ENCODE measurements at regions not wholly inside any gene's neighbourhood (a gene's known extent, or its start where the extent isn't known, plus 50 kb on each side); places are given as distances from the start of the nearest gene placed in this dataset.

DNA sequence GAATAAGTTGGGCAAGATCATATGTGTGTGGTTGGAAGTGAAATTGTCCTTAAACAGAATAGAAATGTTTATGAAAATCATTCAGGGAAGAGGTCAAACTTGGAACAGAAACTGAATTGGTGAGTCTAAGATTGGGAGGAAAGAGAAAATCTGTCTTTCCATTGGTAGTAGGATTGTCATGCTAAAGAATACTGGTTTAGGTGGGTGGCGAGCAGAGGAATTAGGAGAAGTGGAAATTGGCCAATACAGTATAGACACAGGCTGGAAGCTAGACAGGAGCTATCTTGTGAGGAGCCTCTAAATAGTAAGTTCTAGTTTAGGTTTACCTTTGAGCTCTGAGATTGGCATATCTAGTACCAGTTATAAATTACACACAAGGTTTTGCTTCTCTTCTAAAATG is 80.9 kb upstream of the KYNU start:
- no CpG with 5 or more reads among the region's 1 CpG for WGBS (ENCODE audit: extremely low coverage, insufficient read length, low lambda C conversion rate)
- H2BK120ac ChIP-seq (ENCODE audit: low read depth, low read length, poor library complexity, severe bottlenecking), result no peak overlapping the region
- no peak overlapping the region for H2BK15ac ChIP-seq (ENCODE audit: low read depth, low read length)
- no peak overlapping the region for H3K4me2 ChIP-seq (ENCODE audit: insufficient read depth, insufficient read length, low read length)
- no peak overlapping the region for H3K23ac ChIP-seq (ENCODE audit: insufficient read length, low read depth, low read length)
- Mint-ChIP-seq H3K27me3 (ENCODE audit: low read depth) (no peaks in the 10 kb centered on the region), H3K4me1 (peaks cover 7% of the 10 kb centered on the region in 2 experiments), H3K4me3 (no peak overlapping the region), H3K9me3 (peaks cover 0 to 2% of the 10 kb centered on the region in 2 experiments; a peak in 1 of 5 replicates), H3K36me3 (ENCODE audit: insufficient read depth in 1 of 3, low read depth in 3 of 3) (no peaks in the 10 kb centered on the region), H3K27ac (no peak overlapping the region)
- no peaks in the 10 kb centered on the region for H3K4me1 ChIP-seq (ENCODE audit: insufficient read depth, low read length)
- H3K79me2 ChIP-seq (ENCODE audit: insufficient read depth, low read length), result no peaks in the 10 kb centered on the region
- H3K79me1 ChIP-seq (ENCODE audit: insufficient read depth, low read depth, low read length, poor library complexity, severe bottlenecking), result no peaks in the 10 kb centered on the region
- no peak overlapping the region for H3K56ac ChIP-seq (ENCODE audit: insufficient read length, low read depth, low read length)
- no peak overlapping the region for H2BK12ac ChIP-seq (ENCODE audit: insufficient read length, low read depth, low read length)
- H3K14ac ChIP-seq (ENCODE audit: insufficient read depth, low read length), result no peak overlapping the region
- no peak overlapping the region for H3K18ac ChIP-seq (ENCODE audit: insufficient read length, low read depth, low read length)
- no peak overlapping the region for H4K91ac ChIP-seq (ENCODE audit: insufficient read length, low read depth, low read length)
- H3K9ac ChIP-seq (ENCODE audit: extremely low read depth, insufficient read length, low read length), result no peak overlapping the region
- no peak overlapping the region for H3T11ph ChIP-seq (ENCODE audit: low read length)
- H3K4ac ChIP-seq (ENCODE audit: low read depth, low read length), result no peak overlapping the region
- no peak overlapping the region for H2AK5ac ChIP-seq (ENCODE audit: insufficient read length, low read length)
- H2BK5ac ChIP-seq (ENCODE audit: insufficient read length, low read length), result no peak overlapping the region
- no peak overlapping the region for H2BK20ac ChIP-seq (ENCODE audit: low read depth, low read length, poor library complexity, severe bottlenecking)
- H4K20me1 ChIP-seq (ENCODE audit: control insufficient read depth, insufficient read depth, insufficient read length), result no peaks in the 10 kb centered on the region
- no peak overlapping the region for H4K5ac ChIP-seq (ENCODE audit: insufficient read length, low read depth, low read length)
- no peak overlapping the region for H4K8ac ChIP-seq (replicated peaks; ENCODE audit: insufficient read length, low read depth, low read length)
- H3K23me2 ChIP-seq (ENCODE audit: insufficient read length, low read depth, low read length, poor library complexity, severe bottlenecking), result no peaks in the 10 kb centered on the region
- no peaks in the 10 kb centered on the region for H3K27me3 ChIP-seq (ENCODE audit: insufficient read depth, low read length)
- TF ChIP-seq, protein P1, sequence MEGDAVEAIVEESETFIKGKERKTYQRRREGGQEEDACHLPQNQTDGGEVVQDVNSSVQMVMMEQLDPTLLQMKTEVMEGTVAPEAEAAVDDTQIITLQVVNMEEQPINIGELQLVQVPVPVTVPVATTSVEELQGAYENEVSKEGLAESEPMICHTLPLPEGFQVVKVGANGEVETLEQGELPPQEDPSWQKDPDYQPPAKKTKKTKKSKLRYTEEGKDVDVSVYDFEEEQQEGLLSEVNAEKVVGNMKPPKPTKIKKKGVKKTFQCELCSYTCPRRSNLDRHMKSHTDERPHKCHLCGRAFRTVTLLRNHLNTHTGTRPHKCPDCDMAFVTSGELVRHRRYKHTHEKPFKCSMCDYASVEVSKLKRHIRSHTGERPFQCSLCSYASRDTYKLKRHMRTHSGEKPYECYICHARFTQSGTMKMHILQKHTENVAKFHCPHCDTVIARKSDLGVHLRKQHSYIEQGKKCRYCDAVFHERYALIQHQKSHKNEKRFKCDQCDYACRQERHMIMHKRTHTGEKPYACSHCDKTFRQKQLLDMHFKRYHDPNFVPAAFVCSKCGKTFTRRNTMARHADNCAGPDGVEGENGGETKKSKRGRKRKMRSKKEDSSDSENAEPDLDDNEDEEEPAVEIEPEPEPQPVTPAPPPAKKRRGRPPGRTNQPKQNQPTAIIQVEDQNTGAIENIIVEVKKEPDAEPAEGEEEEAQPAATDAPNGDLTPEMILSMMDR (conservative IDR thresholded peaks at IDR 0.05), result no peak
- no peak overlapping the region for H2AFZ ChIP-seq (ENCODE audit: low read length)
- DNase-seq, result no peak
- H3K27ac ChIP-seq (ENCODE audit: insufficient read length, low read depth, low read length), result no peak overlapping the region
- H3K9me3 ChIP-seq (ENCODE audit: control insufficient read depth, low read depth, low read length), result no peaks in the 10 kb centered on the region

All from H9 (cell line).